ENCODE measurements at regions not wholly inside any gene's neighbourhood (a gene's known extent, or its start where the extent isn't known, plus 50 kb on each side); places are given as distances from the start of the nearest gene placed in this dataset.

- TF ChIP-seq CTCF (conservative IDR thresholded peaks at IDR 0.05) (no peak), ZFX (IDR thresholded peaks at IDR 0.05) (no peak)
These were observed 273.3 kb upstream of the ERBB4 start for GRCh38 chr2:212811921-212812320.
